HepG2 (cell line): ENCODE measurements at regions not wholly inside any gene's neighbourhood (a gene's known extent, or its start where the extent isn't known, plus 50 kb on each side); places are given as distances from the start of the nearest gene placed in this dataset.

Source experiments
- CTCF ChIP-seq: sonication (generic); formaldehyde crosslinking; IDR thresholded peaks from 2 replicates; pipeline ENCODE4 v1.5.0; 2020; ENCODE audit warnings: mild to moderate bottlenecking, missing genetic modification reagents, moderate library complexity
- MEF2D ChIP-seq: sonication (generic); formaldehyde crosslinking; IDR thresholded peaks from 2 replicates; pipeline ENCODE4 v1.5.1; 2020; ENCODE audit warnings: mild to moderate bottlenecking, missing genetic modification reagents
- RAD51 ChIP-seq: fragments of 450-650 bp; IDR thresholded peaks from 2 replicates; pipeline ENCODE4 v1.6.1; 2016; ENCODE audit warnings: borderline replicate concordance
- ZFP1 ChIP-seq: IDR thresholded peaks from 2 replicates; pipeline ENCODE4 v1.6.1; 2016
- ZFYVE20 ChIP-seq: sonication (generic); formaldehyde crosslinking; IDR thresholded peaks from 2 replicates; pipeline ENCODE4 v1.8.0; 2023; ENCODE audit warnings: low read depth, mild to moderate bottlenecking, moderate library complexity, missing genetic modification reagents, borderline replicate concordance
- ZNF619 ChIP-seq: sonication (generic); formaldehyde crosslinking; IDR thresholded peaks from 2 replicates; pipeline ENCODE4 v1.4.0; 2020; ENCODE audit warnings: mild to moderate bottlenecking, missing genetic modification reagents
- TF ChIP-seq, protein P1 (sequence below): sonication (generic); formaldehyde crosslinking; IDR thresholded peaks from 2 replicates; pipeline ENCODE4 v1.4.0; 2020; ENCODE audit warnings: missing genetic modification reagents

DNA sequence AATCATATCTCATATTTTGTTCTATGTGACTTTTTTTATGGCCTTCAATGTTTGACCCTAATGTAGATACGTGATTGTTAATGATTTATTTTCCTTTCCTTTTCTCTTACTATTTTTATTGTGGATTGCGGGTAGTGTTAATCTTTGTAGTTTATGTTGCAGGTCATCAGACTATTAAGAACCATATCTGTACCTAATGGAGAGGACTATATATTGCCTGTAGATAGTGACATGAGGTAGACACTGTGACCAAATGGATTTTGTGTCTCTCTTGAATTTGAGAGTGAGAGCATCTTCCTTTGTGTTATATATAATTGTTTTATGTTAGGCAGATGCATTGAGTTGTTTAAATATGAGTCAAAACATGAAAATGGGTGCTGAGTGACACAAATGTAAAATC lies 543.4 kb upstream of the MGAT4C start:
- TF ChIP-seq RAD51 = no peak
- TF ChIP-seq ZNF619 (CRISPR knock-in tag) = no peak
- TF ChIP-seq, protein P1, sequence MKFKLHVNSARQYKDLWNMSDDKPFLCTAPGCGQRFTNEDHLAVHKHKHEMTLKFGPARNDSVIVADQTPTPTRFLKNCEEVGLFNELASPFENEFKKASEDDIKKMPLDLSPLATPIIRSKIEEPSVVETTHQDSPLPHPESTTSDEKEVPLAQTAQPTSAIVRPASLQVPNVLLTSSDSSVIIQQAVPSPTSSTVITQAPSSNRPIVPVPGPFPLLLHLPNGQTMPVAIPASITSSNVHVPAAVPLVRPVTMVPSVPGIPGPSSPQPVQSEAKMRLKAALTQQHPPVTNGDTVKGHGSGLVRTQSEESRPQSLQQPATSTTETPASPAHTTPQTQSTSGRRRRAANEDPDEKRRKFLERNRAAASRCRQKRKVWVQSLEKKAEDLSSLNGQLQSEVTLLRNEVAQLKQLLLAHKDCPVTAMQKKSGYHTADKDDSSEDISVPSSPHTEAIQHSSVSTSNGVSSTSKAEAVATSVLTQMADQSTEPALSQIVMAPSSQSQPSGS (CRISPR knock-in tag) = no peak
- no peak for TF ChIP-seq CTCF (CRISPR knock-in tag)
- TF ChIP-seq ZFYVE20 (CRISPR knock-in tag) = no peak
- no peak for TF ChIP-seq ZFP1 (CRISPR knock-in tag)
- no peak for TF ChIP-seq MEF2D
